WERI-Rb-1 (cell line): ENCODE measurements at regions not wholly inside any gene's neighbourhood (a gene's known extent, or its start where the extent isn't known, plus 50 kb on each side); places are given as distances from the start of the nearest gene placed in this dataset.
"Not testable (repeated sequence)": the region's sequence is repeated elsewhere in the genome, so short reads cannot be mapped to it uniquely, and the experiment has no call there.

ENCODE experiments used
- DNase-seq: peaks from one replicate; pipeline ENCODE4 v3.0.0-alpha.2; 2020
- H3K27ac ChIP-seq: fragments of 250-450 bp; sonication (Bioruptor Pico); 2 replicates; pipeline ENCODE4 v1.5.1; 2020; ENCODE audit warnings: mild to moderate bottlenecking, moderate library complexity
- H3K27me3 ChIP-seq: fragments of 250-450 bp; sonication (Bioruptor Pico); 2 replicates; pipeline ENCODE4 v1.5.1; 2021; ENCODE audit warnings: mild to moderate bottlenecking, low read depth, moderate library complexity; ENCODE audit not compliant: insufficient read depth, severe bottlenecking
- H3K36me3 ChIP-seq: fragments of 250-450 bp; sonication (Bioruptor Pico); 2 replicates; pipeline ENCODE4 v1.5.1; 2020; ENCODE audit warnings: mild to moderate bottlenecking, moderate library complexity
- H3K4me3 ChIP-seq: 2 replicates; pipeline ENCODE4 v1.5.1; 2011; ENCODE audit warnings: low read depth, mild to moderate bottlenecking, control low read depth, low read length
- H3K9me3 ChIP-seq: fragments of 250-450 bp; sonication (Bioruptor Pico); 2 replicates; pipeline ENCODE4 v1.5.1; 2021; ENCODE audit warnings: mild to moderate bottlenecking, moderate library complexity; ENCODE audit not compliant: severe bottlenecking
- TF ChIP-seq, protein P1 (sequence below): IDR thresholded peaks from 2 replicates; pipeline ENCODE4 v1.5.1; 2011; ENCODE audit warnings: low read depth, mild to moderate bottlenecking, control low read depth, inconsistent platforms, low read length

DNA sequence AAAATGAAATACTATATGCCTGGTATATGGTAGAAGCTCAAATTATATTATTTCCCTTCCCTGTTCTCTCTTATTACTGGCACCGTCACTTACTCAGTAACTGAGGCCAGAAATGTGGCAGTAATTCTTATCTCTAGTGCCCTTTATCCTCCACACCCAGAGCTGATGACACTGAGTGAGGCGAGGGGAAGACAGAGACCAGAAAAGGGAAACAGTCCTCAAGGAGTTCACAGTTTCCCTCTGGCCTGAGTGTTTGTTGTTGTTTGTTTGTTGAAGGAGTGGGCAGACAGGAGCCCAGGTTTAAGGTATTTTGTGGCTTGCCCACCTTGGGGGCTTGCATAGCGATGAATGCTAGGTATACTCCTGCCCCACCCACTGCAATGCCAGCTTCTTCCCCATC lies 101.5 kb upstream of the FNDC3A start:
- H3K4me3 ChIP-seq = no peak overlapping the region
- H3K36me3 ChIP-seq = no peaks in the 10 kb centered on the region
- no peaks in the 10 kb centered on the region for H3K27me3 ChIP-seq
- no peak overlapping the region for H3K27ac ChIP-seq
- no peak for DNase-seq
- TF ChIP-seq, protein P1, sequence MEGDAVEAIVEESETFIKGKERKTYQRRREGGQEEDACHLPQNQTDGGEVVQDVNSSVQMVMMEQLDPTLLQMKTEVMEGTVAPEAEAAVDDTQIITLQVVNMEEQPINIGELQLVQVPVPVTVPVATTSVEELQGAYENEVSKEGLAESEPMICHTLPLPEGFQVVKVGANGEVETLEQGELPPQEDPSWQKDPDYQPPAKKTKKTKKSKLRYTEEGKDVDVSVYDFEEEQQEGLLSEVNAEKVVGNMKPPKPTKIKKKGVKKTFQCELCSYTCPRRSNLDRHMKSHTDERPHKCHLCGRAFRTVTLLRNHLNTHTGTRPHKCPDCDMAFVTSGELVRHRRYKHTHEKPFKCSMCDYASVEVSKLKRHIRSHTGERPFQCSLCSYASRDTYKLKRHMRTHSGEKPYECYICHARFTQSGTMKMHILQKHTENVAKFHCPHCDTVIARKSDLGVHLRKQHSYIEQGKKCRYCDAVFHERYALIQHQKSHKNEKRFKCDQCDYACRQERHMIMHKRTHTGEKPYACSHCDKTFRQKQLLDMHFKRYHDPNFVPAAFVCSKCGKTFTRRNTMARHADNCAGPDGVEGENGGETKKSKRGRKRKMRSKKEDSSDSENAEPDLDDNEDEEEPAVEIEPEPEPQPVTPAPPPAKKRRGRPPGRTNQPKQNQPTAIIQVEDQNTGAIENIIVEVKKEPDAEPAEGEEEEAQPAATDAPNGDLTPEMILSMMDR = no peak
- H3K9me3 ChIP-seq = no peaks in the 10 kb centered on the region

DNA sequence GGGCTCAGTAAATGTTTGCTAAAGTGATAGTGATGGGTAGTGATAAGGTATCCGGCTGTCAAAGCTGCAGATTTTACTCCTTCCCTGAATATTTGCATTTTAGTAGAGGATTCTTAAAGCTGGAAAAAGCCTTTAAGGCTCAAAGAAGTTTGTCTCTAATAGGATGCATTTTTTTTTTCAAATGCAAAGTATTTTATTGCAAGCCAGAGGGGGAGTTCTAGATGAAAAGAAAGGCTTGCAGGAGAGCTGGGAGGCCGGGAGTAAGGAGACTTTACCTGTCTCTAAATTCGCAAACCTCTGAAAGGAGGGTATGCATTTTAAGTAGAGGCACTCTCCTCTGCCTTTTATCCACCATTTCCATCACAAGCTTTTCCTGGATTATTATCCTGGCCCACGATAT lies 100.7 kb upstream of the FNDC3A start:
- Histone ChIP-seq H3K4me3 (no peak overlapping the region), H3K36me3 (no peaks in the 10 kb centered on the region), H3K9me3 (no peaks in the 10 kb centered on the region), H3K27ac (no peak overlapping the region), H3K27me3 (no peaks in the 10 kb centered on the region)
- TF ChIP-seq, protein P1 = no peak
- no peak for DNase-seq

DNA sequence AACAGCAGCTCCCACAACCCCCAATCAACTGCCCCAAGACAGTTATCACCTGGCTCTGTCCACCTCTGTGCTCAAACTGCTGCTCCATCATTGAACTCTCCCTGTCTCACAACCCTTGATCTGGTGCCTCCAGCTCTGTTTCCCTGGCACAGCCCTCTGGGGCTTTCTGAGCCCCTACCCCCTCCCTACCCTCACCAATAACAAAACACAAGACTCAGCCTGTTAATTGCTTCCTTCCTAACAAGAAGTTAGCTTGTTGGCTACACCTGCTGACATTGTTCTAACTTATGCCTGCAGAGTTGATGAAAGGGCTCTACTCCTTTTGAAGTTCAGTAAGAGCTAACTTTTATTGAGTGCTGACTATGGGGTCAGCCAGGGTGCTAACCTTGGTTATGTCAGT lies 99.4 kb upstream of the FNDC3A start:
- no peaks in the 10 kb centered on the region for H3K36me3 ChIP-seq
- no peak overlapping the region for H3K27ac ChIP-seq
- no peak for DNase-seq
- H3K9me3 ChIP-seq = no peaks in the 10 kb centered on the region
- TF ChIP-seq, protein P1 = no peak
- H3K27me3 ChIP-seq = no peaks in the 10 kb centered on the region
- no peak overlapping the region for H3K4me3 ChIP-seq

DNA sequence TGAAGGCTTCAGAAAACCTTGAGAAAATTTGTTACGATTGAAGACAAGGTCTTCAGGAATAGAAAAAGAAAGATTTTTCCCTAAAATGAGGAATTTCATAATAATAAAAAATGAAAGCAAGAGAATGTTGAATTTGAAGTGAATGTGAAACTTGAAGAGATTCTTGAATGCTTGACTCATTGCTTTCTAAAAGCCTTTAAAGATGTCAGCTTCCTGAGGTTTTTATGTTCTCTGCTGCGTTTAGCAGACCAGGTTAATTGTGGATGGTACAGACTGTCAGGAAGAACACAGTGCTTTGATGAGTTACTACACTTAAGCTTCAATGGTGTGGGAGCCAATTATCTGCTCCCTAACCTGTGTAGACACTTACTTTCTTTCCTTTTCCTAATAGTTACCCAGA lies 96.3 kb upstream of the FNDC3A start:
- H3K36me3 ChIP-seq = no peaks in the 10 kb centered on the region
- no peak overlapping the region for H3K4me3 ChIP-seq
- TF ChIP-seq, protein P1 = no peak
- no peak overlapping the region for H3K27ac ChIP-seq
- no peak for DNase-seq
- H3K9me3 ChIP-seq = no peaks in the 10 kb centered on the region
- no peaks in the 10 kb centered on the region for H3K27me3 ChIP-seq

- H3K27ac ChIP-seq = no peak overlapping the region
- TF ChIP-seq, protein P1 = no peak
- no peak overlapping the region for H3K4me3 ChIP-seq
- no peaks in the 10 kb centered on the region for H3K36me3 ChIP-seq
- no peaks in the 10 kb centered on the region for H3K9me3 ChIP-seq
- no peak for DNase-seq
- H3K27me3 ChIP-seq = no peaks in the 10 kb centered on the region
These were observed 95.9 kb upstream of the FNDC3A start for GRCh38 chr13:48879854-48880253.

DNA sequence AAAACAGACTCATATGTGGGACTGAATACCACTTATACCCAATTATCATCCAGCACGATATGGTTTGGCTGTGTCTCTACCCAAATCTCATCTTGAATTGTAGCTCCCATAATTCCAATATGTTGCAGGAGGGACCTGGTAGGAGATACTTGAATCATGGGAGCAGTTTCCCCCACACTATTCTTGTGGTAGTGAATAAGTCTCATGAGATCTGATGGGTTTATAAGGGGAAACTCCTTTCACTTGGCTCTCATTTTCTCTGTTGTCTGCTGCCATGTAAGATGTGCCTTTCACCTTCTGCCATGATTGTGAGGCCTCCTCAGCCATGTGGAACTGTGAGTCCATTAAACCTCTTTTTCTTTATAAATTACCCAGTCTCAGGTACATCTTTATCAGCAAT lies 91.9 kb upstream of the FNDC3A start:
- not testable (repeated sequence) for H3K27me3 ChIP-seq, DNase-seq, H3K9me3 ChIP-seq, H3K4me3 ChIP-seq, H3K36me3 ChIP-seq, H3K27ac ChIP-seq

- Histone ChIP-seq H3K4me3 (no peak overlapping the region), H3K27me3 (no peaks in the 10 kb centered on the region), H3K36me3 (no peaks in the 10 kb centered on the region), H3K9me3 (no peaks in the 10 kb centered on the region), H3K27ac (no peak overlapping the region)
- DNase-seq = no peak
- TF ChIP-seq, protein P1 = no peak
These were observed 90.7 kb upstream of the FNDC3A start for GRCh38 chr13:48885027-48885395.
